Ramos (cell line): ENCODE measurements at regions not wholly inside any gene's neighbourhood (a gene's known extent, or its start where the extent isn't known, plus 50 kb on each side); places are given as distances from the start of the nearest gene placed in this dataset.

Source experiments
- in situ Hi-C: fragments of 300-500 bp; cut with MboI; formaldehyde crosslinking; loops from one replicate; pipeline ENCODE4 v1.14.3; 2022; ENCODE audit warnings: low sequenced_read_pairs; ENCODE audit not compliant: unreplicated experiment

DNA sequence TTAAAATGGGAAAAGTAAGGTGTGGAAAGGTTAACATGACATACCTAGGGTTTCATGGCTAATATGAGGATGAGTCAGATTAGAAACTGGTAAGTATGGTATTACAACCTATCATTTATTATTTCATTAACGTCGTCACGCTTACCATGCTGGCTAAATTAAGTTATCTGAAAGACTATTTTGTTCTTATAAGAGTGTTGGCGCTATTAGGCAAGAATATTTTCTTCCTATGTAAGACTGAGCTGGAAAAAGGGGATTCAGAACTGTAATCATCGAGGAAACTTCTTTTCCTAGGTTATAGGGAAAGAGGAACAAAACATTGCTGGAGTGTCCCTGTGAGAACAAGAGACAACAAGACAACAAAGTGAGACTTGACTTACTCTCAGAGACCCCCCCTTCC, 440.8 kb downstream of the KCNJ2 start:
- in situ Hi-C loops: no loop called here

DNA sequence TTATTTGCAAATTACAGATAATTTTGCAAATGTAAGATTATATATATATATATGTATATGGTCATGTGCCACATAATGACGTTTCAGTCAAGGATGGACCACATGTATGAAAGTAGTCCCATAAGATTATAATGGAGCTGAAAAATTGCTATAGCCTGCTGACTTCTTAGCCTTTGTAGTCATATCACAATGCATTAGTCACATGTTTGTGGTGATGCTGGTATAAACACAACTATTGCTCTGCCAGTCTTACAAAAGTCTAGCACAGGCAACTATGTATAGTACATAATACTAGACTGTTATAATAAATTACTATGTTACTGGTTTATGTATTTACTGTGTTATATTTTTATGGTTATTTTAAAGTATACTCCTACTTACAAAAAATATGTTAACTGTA, 444.3 kb downstream of the KCNJ2 start:
- in situ Hi-C loops: no loop called here

DNA sequence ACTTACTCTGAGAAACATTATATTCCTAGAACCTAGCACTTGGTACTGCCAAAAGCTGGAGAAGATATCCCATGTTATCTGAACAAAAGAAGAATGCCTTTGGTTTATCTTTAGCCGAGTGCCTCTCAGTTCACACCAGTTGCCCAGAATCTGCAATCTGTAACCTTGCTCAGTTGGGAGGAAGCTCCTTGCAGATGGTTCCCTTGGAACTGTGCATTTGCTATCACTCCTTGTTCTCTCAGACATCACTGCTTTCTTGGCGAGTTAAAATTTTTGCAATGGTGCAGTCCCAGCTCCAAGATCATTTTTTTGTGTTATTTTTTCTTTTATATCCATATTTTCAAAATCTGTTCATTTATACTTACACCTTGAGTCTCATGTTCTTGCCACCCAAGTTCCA, 446.5 kb downstream of the KCNJ2 start:
- in situ Hi-C loops: no loop called here

DNA sequence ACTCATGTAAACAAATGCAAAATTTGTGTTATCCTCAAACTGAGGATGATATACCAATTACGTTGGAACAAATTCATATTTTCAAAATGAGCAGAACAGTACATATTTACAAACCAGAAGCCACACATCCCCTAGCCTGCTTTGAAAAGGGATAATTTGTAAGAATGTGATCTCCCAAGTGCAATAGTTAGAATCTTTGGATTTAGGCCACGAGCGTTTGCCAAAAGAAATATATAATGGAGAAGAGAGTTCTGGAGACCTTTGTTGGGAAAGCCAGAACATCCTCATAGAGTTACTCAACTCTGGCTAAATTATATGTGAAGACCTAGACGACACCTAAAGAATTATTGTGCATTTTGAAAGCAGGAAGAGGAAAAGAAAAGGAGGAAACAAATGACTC, 449.3 kb downstream of the KCNJ2 start:
- in situ Hi-C loops: no loop called here

DNA sequence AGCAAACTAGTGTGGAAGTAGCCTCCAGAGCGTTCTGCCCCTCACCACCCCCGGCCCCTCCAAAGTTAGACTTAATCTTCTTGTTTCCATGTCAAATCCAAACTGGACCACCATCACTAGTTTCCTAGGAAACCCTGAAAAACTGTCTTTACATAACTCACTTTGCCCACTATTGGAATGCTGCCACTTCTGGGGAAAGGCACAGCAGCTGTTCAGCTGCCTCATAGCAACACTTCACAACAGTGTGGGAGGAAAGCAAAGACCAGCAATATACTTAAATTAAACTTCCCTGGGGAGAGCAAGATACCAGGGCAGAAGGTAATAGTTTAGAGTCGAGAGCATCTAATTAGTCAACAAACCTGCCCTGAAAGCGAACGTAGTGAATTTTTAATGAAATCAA, 452.2 kb downstream of the KCNJ2 start:
- in situ Hi-C loops: no loop called here

DNA sequence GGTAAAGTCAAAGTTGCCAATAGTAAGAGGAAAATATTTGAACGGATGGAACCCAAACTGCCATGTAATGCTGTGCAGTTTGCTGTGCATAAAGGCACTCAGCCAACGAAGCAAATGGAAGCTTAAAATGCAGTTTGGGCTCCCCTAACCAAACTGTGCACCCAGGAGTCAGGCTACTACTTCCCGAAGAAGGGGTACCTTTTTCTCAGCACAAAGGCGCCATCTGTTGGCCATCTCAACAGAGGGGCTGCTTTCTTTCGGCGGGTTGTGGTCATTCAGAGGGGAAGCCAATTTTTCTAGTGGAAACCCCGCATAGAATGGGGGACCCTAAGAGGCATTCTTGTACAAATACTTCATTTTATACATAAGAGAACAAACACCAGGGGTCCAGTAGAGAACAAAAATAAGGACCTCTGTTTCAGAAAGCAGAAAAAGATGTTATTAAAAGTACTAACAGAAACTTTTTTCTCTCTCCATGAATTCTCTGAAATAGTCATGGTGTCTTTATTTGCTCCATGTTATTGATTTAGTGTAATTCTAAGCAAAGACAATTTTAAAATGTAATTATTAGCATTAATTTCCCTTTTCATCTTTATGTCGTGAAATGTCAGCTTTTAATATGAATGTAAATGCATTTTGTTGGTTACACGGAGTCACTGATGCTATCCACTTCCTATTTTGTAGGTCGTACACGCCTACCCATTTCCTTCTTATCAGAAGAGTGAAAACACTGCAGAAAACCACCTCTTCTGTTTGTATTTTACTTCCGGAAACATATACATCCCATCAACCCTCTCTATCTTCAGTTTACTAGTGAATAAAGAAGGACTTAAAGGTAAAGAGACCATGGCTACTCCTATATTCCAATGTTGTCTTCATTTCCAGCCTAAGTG, 453.3 kb downstream of the KCNJ2 start:
- in situ Hi-C loops: no loop called here

DNA sequence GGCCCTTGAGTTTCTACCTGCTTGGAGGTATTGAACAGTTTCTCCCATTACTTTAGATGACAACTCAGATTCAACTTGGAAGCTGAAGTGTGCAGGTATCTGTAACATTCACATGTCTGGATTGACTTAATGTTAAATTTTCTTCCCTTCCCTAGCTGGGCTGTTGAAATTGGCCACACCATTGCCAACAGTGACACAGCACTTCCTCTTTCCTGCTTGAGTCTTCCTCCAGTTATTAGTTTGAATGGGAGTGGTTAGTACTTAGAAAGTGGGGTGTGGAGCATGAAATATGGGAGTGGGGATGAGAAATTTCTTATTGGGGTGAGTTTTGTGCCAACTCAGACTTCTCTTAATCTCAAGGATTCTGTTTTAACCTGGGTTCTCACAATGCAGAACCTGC, 454.9 kb downstream of the KCNJ2 start:
- in situ Hi-C loops: no loop called here

DNA sequence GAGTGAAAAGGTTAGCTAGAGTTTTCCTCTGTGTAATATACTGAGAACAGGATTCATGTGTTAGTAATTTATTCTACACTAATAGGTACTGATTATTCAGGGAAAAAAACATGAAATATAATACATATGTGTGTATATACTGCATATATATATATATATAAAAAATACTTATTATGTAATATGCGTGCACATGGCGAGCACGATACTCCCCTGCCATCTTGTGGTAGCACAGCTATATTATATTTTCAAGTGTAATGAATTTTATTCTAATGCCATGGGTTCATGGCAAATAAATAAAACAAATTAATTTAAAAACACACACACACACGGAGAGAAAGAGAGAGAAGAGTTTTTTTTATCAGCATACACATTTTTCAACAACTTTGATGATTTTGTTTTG, 460.6 kb downstream of the KCNJ2 start:
- in situ Hi-C loops: loop anchor here (25.0 kb wide), 1 partner anchor 1907 kb away; no protein-coding TSS in a partner anchor

DNA sequence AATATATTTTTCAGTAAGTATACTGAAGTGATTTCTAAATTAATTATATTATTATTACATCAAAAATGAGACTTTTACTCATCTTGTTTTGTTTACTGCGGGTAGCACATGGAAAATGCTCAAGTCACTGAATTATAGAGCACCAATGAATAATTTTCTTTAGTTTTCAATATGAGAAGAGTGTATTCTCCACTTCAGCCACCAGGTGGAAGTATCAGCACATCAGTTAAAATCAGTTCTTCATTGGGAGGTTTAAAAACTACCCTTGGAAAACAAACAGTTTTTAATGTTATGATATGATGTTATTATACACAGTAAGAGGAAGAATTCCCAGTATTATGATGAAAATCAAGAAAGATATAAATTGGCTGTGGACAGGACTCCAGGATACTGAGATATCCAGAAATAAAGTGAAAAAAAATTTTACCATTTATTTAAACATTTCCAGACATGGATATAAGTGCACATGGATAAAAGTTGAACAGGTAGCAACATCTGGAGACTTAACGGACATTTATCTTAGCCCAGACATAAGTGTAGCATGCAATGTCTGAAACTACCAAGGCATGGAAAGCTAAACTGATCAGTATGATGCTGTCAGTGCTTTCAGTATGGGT, 467.3 kb downstream of the KCNJ2 start:
- in situ Hi-C loops: loop anchor here (25.0 kb wide), 1 partner anchor 1901 kb away; no protein-coding TSS in a partner anchor

DNA sequence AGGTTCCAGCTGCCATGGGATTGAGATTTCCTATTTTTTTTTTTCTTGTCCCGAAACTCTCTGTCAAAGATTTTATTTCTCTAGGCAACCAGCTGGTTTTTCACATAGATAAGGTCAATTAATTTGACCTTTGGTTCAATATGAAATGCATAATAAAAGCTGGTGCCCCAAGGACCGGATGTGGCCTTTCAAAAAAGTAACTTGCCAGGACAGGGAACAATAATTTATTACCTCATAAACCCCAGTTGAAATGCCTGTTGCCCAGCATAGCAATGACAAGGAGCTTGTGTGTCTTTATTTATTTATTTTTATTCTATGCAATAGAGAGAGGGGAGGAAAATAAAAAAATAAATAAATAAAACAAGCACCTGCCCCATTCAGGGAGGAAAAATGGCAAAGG, 472.7 kb downstream of the KCNJ2 start:
- in situ Hi-C loops: loop anchor here (25.0 kb wide), 1 partner anchor 1895 kb away; no protein-coding TSS in a partner anchor

DNA sequence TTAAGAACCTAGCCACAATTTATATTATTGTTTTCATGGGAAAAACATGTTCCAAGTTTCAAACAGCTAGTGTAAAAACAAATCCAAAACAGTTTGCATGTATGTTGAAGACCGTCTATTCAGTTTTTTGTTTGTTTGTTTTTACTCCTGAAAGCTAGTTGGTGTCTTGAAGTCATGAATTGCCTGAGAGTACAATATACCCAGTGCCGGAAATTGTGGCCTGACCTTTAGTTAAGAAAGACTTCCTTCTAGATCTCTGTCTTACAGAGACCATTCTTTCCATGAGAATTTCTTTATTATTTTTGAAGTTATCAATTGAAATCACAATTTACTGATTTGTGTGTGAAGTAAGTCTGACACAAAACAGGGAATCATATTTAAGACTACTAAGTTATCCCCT, 474.8 kb downstream of the KCNJ2 start:
- in situ Hi-C loops: loop anchor here (25.0 kb wide), 1 partner anchor 1893 kb away; no protein-coding TSS in a partner anchor

DNA sequence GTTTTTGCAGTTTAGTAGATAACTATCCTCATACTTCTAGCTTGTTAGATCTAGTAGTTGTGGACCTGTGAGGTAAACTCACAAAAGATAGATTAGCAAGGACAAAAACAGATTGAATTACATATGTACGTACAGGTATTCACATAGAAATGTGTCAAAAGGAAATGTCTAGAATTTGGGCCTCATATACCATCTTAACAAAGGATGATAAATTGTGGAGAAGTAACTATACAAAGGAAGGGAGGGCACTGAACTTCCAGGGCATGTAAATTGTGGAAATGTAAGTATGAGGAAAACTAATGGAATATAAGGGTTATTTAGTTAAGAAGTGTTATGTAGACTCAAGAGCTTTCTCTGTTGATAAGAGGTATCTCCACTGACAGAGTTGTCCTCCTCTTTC, 477.3 kb downstream of the KCNJ2 start:
- in situ Hi-C loops: loop anchor here (25.0 kb wide), 1 partner anchor 1891 kb away; no protein-coding TSS in a partner anchor

DNA sequence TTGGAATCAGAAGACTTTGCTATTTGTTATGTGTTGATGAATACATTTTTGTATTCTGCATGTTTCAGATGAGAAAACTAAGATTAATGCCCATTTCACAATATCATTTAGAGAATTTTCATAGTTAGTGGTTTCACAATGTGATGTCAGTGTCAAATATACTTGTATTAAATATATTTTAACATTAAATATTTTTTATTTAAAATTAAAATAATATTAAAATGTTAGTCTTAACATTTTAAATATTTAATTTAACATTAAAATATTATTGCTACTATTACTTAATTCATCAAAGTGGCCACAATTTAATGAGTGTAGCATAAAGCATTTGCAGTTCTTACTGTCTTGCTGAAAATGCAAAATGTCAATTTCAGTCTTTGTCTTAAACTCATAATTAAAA, 478.8 kb downstream of the KCNJ2 start:
- in situ Hi-C loops: loop anchor here (25.0 kb wide), 1 partner anchor 1889 kb away; no protein-coding TSS in a partner anchor

DNA sequence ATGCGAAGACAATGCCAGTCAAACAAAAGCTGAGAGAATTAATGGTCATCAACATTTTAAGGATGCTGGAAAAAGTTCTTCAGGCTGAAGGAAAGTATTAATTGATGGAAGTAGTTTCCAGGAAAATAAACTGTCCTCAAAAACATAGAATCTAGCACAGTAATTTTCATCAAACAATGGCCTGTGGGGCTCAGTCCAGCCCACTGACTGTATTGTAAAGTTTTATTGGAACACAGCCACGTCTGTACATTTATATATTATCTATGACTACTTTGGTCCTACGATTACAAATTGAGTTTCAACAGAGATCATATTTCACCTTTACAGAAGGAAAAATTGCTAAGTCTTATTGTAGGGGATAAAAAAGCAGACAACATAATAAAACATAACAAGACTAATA, 484.5 kb downstream of the KCNJ2 start:
- in situ Hi-C loops: no loop called here

DNA sequence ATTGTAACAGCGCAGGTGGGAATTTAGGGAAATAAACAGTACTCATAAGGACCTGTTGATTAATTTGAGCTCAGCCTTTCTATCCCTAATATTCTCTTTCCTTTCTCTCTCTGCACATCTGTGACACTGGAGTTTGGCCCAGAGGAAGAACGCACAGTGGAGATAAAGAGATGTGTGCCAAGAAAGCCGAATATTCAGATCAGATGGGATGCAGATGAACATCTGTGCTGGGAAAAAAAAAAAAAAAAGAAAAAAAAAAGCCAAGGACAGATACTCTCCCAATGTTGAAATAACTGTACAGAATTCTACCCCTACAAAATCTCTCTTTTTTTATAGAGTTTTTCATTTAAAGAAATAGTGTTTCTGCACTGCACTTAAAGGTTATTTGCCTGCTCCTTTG, 485.4 kb downstream of the KCNJ2 start:
- in situ Hi-C loops: no loop called here

DNA sequence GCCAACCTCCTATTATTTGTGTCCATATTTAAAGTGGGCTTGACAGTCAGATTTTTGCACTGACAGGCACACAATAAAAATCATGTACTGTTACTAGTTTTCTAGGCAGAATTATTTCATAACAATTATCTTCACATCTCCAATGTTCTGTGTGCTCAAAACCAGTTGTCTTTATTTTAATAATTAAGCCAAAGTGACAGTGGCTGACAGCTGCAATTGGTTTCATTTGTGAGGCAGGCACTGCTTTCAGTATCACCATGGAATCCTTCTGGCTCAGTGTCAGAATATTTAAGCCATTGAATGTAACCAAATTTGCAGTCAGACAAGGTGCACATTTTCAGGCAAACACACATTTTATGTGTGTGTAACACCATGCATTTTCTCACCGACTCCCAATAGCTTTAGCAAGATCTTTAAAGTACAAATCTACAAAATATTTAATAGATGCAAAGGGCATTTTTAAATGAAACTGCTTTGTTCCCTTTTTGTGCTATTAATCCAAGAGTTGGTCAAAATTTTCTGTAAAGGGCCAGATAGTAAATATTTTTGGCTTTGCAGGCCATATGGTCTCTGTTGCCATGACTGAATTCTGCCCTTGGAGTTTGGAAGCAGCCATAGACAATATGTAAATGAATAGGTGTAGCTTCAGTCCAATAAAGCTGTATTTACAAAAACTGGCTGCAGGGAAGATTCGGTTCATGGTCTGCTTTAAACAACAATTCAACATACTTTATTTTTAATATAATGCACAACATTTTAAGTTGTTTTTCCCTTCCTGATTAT, 486.0 kb downstream of the KCNJ2 start:
- in situ Hi-C loops: no loop called here

DNA sequence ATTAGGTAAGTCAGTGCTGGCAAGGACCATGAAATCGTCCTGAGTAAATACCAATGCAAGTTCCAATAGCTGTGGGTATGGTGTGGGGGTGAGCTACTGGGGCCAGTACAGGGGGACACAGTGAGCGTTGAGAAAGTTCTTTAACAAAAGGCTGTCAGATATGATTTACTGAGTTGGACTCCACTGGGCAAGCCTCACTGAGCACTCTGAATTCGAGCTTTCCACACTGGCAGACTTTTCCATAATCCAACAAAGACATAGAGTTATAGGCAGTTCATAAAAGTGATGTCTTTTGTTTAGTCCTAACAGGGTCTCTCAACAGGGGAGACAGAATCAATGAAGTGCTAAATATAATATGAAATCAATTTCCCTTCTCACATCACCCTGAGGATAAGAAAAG, 489.0 kb downstream of the KCNJ2 start:
- in situ Hi-C loops: no loop called here

DNA sequence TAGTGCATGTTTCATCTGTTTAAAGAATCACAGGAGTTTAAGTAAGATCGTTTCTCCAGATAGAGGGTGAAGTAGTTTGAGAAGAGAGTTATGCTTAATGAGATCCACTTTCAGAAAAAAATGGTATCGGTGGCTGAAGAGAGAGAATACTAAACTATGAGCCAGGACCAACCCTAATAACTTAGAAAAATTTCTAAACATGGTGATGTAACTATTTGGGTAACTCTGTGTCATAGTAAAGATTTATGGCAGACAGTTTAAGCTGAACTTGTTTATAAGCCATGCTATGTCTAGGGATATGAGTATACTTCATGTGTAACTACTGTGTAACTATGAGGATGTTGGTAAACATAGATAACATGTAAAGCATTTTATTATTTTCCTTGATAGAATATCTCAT, 489.5 kb downstream of the KCNJ2 start:
- in situ Hi-C loops: no loop called here

DNA sequence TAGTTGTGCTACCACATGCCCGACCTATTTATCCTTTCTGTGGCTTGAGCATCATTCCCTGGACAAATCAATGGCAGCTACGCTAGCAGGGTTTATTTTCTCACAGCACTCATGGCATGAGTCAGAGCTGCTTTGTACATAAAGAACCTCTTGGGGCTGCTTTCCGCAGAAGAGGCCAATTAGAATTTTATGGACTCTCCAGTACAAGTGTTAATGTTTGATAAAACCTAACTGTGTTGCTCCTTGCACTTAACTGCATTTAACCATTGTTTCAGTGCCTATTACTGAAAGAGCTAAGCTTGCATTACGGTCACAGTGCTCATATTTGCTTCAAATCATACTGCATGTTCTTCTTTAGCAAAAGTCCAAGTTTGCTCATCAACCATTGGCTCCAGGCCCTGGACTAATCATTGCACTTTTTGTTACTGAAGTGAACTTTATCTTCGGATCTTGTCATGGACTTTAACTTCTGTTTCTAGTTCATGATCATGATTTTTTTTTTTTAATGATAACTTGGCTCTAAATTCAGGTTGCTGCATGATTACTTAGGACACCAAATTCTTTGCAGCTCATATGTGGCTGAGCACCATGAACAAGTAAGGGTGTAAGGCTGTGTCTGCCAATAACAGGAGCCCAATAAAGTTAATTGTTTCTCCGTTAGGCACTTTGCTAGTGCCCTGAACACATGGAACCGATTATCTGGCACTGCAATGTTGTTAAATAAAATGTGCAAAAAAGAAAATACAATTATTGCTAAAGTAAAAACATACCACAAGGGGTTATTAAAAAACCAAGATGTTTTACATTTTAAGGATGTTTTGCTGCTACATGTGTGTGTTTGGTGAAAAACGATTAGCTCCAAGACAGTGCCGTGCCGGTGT, 492.2 kb downstream of the KCNJ2 start:
- in situ Hi-C loops: no loop called here
